Transverse colon (tissue), 4 donors: ENCODE measurements at regions not wholly inside any gene's neighbourhood (a gene's known extent, or its start where the extent isn't known, plus 50 kb on each side); places are given as distances from the start of the nearest gene placed in this dataset.

Source experiments
- CTCF ChIP-seq, 5 experiments: fragments of 200-600 bp in 3 of 5; fragments of 450-650 bp in 2 of 5; sonication (generic) in 3 of 5; IDR thresholded peaks; 1 replicate in 2 of 5; 2 replicates in 3 of 5; pipeline ENCODE4 v1.5.1; 2016 to 2017; ENCODE audit warnings: antibody characterized with exemption in 5 of 5, inconsistent platforms in 3 of 5, mild to moderate bottlenecking in 2 of 5, moderate library complexity in 1 of 5
- POLR2AphosphoS5 ChIP-seq, 3 donors: sonication (generic); formaldehyde crosslinking; IDR thresholded peaks; one replicate each; pipeline ENCODE4 v1.6.1; 2016; ENCODE audit warnings: antibody characterized with exemption in 3 of 3

DNA sequence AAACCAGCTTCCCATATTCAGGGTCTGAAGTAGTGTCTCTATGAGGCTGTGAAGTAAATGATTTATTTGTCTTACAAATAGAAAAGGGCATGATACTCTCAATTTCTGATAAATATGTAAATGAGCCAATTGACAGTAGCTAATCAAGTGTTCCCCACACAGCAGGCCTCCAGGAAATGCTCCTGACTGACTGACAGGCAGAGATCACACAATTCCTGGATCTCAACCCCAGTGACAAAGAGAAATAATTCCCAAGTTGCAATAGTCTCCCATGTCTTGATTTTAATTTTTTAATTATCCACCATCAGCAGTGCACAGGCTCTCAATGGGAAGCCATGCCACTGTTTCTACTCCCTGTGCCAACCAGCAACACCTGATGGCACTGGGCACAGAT is 390.4 kb downstream of the SOX11 start:
- TF ChIP-seq POLR2AphosphoS5 (IDR thresholded peaks at IDR 0.05): no peak
- TF ChIP-seq CTCF (IDR thresholded peaks at IDR 0.05): no peak
